Colon (tissue), 2 donors: ENCODE measurements at regions not wholly inside any gene's neighbourhood (a gene's known extent, or its start where the extent isn't known, plus 50 kb on each side); places are given as distances from the start of the nearest gene placed in this dataset.
A peak's percentile ranks its signal among the peaks of the same experiment; 100 is the strongest.

Experiments
- FAIRE-seq: peaks from 2 replicates; lab custom pipeline; 2012; peaks lifted over from hg19 to GRCh38; lab: Jason Lieb, UNC
- donor health status: control.
- donor health status: control.

GRCh38 chr1:42096554-42096953, 56.7 kb upstream of the GUCA2B start:
- no peak for FAIRE-seq

GRCh38 chr1:42089246-42089645, 64.0 kb upstream of the GUCA2B start:
- peak; percentile 51 for FAIRE-seq

- FAIRE-seq: no peak
These were observed 67.1 kb upstream of the GUCA2B start for GRCh38 chr1:42086146-42086545.

GRCh38 chr1:42085596-42085995, 67.6 kb upstream of the GUCA2B start:
- FAIRE-seq: no peak

- no peak for FAIRE-seq
These were observed 71.7 kb upstream of the GUCA2B start for GRCh38 chr1:42081475-42081874.

- no peak for FAIRE-seq
These were observed 78.0 kb upstream of the GUCA2B start for GRCh38 chr1:42075179-42075578.

- FAIRE-seq: no peak
These were observed 82.2 kb upstream of the GUCA2B start for GRCh38 chr1:42070996-42071395.

- no peak for FAIRE-seq
These were observed 95.4 kb upstream of the GUCA2B start for GRCh38 chr1:42057800-42058199.

- FAIRE-seq: no peak
These were observed 96.8 kb upstream of the GUCA2B start for GRCh38 chr1:42056460-42056859.

GRCh38 chr1:42055061-42055460, 98.1 kb upstream of the GUCA2B start:
- FAIRE-seq: no peak

GRCh38 chr1:42052072-42052699, 101.0 kb upstream of the GUCA2B start:
- no peak for FAIRE-seq

- FAIRE-seq: no peak
These were observed 105.7 kb upstream of the GUCA2B start for GRCh38 chr1:42047508-42047880.

GRCh38 chr1:42046761-42047507, 106.3 kb upstream of the GUCA2B start:
- no peak for FAIRE-seq

GRCh38 chr1:42044346-42044745, 108.9 kb upstream of the GUCA2B start:
- no peak for FAIRE-seq

- no peak for FAIRE-seq
These were observed 109.4 kb upstream of the GUCA2B start for GRCh38 chr1:42043811-42044210.

GRCh38 chr1:42043182-42043581, 110.0 kb upstream of the GUCA2B start:
- no peak for FAIRE-seq

GRCh38 chr1:42041031-42041430, 112.2 kb upstream of the GUCA2B start:
- FAIRE-seq: no peak

- no peak for FAIRE-seq
These were observed 113.1 kb upstream of the GUCA2B start for GRCh38 chr1:42040159-42040558.

- FAIRE-seq: no peak
These were observed 114.9 kb upstream of the GUCA2B start for GRCh38 chr1:42038261-42038660.

- no peak for FAIRE-seq
These were observed 115.6 kb upstream of the GUCA2B start for GRCh38 chr1:42037586-42037985.

GRCh38 chr1:42037161-42037560, 116.0 kb upstream of the GUCA2B start:
- no peak for FAIRE-seq

- no peak for FAIRE-seq
These were observed 117.2 kb upstream of the GUCA2B start for GRCh38 chr1:42035830-42036604.

GRCh38 chr1:42035205-42035829, 116.6 kb upstream of the HIVEP3 start:
- no peak for FAIRE-seq
